ENCODE measurements at regions not wholly inside any gene's neighbourhood (a gene's known extent, or its start where the extent isn't known, plus 50 kb on each side); places are given as distances from the start of the nearest gene placed in this dataset.

DNA sequence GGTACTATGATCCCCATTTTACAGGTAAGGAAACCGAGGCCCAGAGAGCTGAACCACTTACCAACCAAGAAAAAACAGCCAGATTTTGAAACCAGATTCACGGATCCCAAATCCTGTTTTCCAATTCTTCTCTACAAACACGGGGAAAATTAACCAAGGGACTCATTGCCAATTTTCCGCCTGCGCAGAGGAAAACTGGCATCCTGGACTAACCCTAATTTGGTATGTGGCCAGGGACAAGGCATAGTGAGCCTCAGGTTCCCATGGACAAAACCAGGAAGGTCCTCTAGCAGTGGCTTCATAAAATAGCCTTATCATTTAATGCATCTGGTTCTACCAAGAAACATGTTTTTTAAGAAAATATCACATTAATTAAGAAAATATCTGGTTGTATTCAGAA is 517.3 kb downstream of the MED13L start:
- TF ChIP-seq, protein P1, sequence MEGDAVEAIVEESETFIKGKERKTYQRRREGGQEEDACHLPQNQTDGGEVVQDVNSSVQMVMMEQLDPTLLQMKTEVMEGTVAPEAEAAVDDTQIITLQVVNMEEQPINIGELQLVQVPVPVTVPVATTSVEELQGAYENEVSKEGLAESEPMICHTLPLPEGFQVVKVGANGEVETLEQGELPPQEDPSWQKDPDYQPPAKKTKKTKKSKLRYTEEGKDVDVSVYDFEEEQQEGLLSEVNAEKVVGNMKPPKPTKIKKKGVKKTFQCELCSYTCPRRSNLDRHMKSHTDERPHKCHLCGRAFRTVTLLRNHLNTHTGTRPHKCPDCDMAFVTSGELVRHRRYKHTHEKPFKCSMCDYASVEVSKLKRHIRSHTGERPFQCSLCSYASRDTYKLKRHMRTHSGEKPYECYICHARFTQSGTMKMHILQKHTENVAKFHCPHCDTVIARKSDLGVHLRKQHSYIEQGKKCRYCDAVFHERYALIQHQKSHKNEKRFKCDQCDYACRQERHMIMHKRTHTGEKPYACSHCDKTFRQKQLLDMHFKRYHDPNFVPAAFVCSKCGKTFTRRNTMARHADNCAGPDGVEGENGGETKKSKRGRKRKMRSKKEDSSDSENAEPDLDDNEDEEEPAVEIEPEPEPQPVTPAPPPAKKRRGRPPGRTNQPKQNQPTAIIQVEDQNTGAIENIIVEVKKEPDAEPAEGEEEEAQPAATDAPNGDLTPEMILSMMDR (IDR thresholded peaks at IDR 0.05; ENCODE audit: extremely low read depth, insufficient read depth, missing control alignments), result no peak
- in situ Hi-C loops (cut with MboI; ENCODE audit: low pct_unique_long_range_greater_than_20kb, low sequenced_read_pairs, unreplicated experiment), result loop anchor here (25.0 kb wide), 1 partner anchor 1073 kb away; the partner anchor contains the start of gene TBX3
- no peak for DNase-seq (ENCODE audit: low spot score)

- TF ChIP-seq, protein P1 (IDR thresholded peaks at IDR 0.05; ENCODE audit: extremely low read depth, insufficient read depth, missing control alignments), result no peak
- DNase-seq (ENCODE audit: low spot score), result no peak
- in situ Hi-C loops (cut with MboI; ENCODE audit: low pct_unique_long_range_greater_than_20kb, low sequenced_read_pairs, unreplicated experiment), result loop anchor here (25.0 kb wide), 1 partner anchor 1072 kb away; the partner anchor contains the start of gene TBX3
These were observed 518.4 kb downstream of the MED13L start for GRCh38 chr12:115758877-115759620.

GRCh38 chr12:115758183-115758582 is 519.3 kb downstream of the MED13L start:
- in situ Hi-C loops (cut with MboI; ENCODE audit: low pct_unique_long_range_greater_than_20kb, low sequenced_read_pairs, unreplicated experiment), result loop anchor here (25.0 kb wide), 1 partner anchor 1071 kb away; the partner anchor contains the start of gene TBX3
- DNase-seq (ENCODE audit: low spot score), result no peak
- TF ChIP-seq, protein P1 (IDR thresholded peaks at IDR 0.05; ENCODE audit: extremely low read depth, insufficient read depth, missing control alignments), result no peak

DNA sequence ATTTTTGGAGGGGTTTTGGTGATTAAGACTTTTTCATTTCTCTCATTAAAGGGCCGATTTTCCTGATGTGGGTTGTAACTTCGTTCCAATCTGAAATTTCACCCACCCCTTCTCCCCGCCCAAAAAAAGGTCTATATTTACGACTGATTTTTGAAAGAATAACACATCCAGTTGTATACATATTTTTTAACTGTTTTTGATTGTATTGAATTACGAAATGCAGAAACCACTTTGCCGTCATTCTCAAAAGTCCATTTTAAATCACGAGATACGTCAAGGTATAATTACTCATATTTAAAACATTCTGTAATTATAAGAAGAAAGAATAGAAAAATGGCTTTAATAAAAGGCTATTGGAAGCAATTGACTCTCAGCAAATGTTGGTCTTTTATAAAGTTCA is 520.7 kb downstream of the MED13L start:
- no peak for DNase-seq (ENCODE audit: low spot score)
- in situ Hi-C loops (cut with MboI; ENCODE audit: low pct_unique_long_range_greater_than_20kb, low sequenced_read_pairs, unreplicated experiment), result loop anchor here (25.0 kb wide), 1 partner anchor 1070 kb away; the partner anchor contains the start of gene TBX3
- TF ChIP-seq, protein P1 (IDR thresholded peaks at IDR 0.05; ENCODE audit: extremely low read depth, insufficient read depth, missing control alignments), result no peak

DNA sequence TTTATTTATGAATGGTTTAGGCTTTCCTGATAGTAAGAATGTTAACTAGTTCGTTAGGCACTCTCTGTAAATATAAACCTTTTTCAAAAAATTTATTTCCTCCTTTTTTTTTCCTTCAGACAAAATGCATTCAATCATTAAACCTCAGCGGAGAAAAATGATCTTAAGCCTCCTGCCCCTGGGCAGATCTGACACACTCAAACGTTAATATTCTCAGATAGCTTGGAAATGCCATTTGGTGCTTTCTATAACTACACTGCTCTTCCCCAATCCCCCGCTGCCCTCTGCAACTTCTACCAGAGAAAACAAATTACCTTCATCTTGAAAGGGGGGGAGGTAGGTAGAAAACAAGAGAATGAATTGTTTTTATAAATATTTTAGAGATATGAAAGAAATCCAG is 521.2 kb downstream of the MED13L start:
- no peak for DNase-seq (ENCODE audit: low spot score)
- in situ Hi-C loops (cut with MboI; ENCODE audit: low pct_unique_long_range_greater_than_20kb, low sequenced_read_pairs, unreplicated experiment), result loop anchor here (25.0 kb wide), 1 partner anchor 1069 kb away; the partner anchor contains the start of gene TBX3

DNA sequence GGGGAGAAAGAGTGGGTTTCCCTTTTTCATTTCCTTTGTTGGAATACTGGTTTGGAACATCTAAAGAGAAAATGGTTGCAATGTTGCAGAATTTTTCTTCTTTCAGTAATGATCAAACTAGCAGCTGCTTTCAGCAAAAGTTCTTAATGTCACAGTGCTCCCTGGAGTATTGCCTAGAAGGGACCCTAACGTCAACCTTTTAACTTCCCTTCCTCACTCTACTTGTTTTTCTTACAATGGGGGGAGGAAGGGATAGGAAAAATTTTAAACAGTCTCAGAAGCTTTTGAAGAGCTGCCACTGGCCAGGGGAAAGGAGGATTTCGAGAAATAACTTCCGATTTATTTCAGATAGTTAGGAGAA is 521.8 kb downstream of the MED13L start:
- DNase-seq (ENCODE audit: low spot score), result no peak

More for the DNA sequence above, 521.2 kb downstream of the MED13L start:
- TF ChIP-seq, protein P1 (IDR thresholded peaks at IDR 0.05; ENCODE audit: extremely low read depth, insufficient read depth, missing control alignments), result no peak

More for the DNA sequence above, 521.8 kb downstream of the MED13L start:
- in situ Hi-C loops (cut with MboI; ENCODE audit: low pct_unique_long_range_greater_than_20kb, low sequenced_read_pairs, unreplicated experiment), result loop anchor here (25.0 kb wide), 1 partner anchor 1068 kb away; the partner anchor contains the start of gene TBX3
- TF ChIP-seq, protein P1 (IDR thresholded peaks at IDR 0.05; ENCODE audit: extremely low read depth, insufficient read depth, missing control alignments), result no peak

Measured in GM13977 (cell line).